Kidney capillary endothelial cell (primary cell): ENCODE measurements at regions not wholly inside any gene's neighbourhood (a gene's known extent, or its start where the extent isn't known, plus 50 kb on each side); places are given as distances from the start of the nearest gene placed in this dataset.

Experiments used
- DNase-seq: peaks from one replicate; pipeline ENCODE4 v3.0.0-alpha.2; 2018; ENCODE audit warnings: low spot score

DNA sequence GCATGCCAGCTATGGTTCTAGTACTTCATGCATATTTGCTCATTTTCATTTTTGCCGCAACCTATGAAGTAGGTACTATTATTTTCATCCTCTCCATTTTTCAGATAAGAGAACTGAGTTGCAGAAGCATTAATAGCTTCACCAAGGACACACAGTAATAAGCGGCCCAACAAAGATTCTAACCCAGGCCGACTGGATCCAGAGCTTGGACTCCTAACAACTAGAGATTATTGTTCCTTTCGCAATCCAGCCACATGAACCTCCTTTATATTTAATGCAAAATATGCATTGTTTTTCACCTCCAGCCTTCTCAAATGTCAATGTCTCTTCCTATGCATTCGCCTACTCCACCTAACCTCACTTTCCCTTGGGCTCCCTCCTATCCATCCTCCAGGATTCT lies 148.3 kb downstream of the CCDC34 start:
- no peak for DNase-seq

DNA sequence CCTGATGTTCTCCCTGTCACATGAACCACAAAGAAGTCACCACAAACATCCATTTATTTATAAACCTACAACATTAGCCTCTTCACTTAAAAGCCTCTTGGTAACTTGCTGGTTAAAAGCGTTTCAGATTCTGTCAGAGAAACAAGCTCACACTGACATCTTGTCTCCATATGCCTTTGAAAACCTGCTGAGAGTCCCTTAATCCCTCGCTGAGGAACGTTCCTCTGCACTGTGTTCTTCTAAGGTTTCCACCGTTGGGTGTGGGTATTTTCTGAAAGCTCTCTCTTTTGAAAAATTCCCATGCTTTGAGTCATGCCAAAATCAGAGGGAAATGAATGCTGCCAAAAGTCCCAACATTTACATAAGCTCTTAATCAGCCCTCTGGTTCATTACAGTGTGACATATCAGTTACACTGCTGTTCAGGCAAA lies 149.8 kb downstream of the CCDC34 start:
- peak; percentile 53 for DNase-seq

DNA sequence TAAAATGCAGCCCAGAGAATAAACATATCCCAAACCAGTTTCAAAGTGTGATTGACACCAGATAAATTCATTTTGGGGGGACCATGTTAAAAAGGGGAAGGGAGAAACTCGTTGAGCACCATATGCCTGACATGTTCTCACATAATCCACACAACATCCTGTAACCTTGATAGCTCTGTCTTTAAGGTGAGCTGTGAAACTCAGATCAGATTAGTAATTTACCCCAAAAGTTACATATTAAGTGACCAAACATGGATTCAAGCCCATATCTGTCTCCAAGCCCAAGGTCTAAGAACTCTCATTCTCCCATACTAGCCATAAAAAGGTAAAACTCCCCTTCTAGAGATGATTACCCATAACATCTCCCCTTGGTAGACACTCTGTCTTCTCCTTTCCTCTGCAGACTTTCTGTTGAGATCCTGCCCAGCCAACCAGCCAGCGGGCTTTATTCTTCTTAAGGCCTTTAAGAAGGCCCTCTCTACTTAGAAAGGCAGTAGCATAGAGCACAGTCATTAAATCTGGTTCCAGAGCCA lies 150.7 kb downstream of the CCDC34 start:
- DNase-seq: no peak

DNA sequence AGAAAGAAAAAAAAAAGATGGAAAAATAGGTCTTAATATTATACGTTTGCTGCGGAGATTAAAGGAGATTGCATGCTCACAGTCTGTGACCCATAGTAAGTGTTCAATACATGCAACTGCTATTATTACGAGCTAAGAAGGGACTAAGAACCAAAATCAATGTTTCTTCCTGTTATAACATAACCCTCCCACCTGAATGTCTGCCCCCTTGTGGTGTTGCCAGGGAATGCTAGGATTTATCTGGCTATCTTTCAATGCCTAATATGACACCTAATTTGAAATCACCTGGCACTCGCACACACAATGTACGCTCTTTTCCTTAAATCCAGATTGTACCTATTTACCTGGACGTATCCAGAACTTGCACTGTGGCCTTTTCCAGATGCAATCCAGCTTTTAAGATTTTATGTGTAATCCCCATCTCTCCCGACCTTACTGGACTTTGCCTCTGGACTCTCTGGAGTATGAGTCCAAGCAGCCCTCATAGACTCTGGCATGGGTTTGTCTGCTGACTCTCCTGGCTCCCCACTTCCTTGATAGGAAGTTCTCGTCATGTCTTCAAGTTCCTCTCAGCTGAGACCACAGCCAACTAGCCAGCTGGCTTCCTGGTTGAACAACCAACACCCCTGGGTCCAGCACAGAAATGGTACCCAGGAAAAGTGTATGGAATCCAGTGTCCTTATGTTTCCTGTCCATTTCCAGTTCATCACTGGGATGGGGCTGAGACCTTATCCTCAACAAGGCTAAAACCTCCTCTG lies 151.5 kb downstream of the CCDC34 start:
- no peak for DNase-seq

DNA sequence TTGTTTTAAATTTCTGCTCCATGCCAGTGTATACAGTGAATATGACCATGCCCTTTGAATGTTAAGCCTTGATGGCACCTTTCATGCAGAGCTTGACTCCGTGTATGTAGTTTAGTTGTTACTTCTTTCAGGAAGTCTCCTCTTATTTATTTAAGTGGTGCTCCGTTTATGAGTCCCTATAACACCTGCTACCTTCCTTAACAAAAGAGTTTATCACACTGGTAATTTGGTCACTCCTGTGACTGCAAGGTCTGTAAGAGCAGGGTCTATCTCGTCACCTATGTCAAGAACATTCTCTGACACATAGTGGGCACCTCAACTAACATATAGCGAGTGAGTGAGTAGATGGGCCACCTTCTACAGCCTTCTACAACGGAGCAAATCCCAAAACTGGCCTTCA lies 152.5 kb downstream of the CCDC34 start:
- no peak for DNase-seq

DNA sequence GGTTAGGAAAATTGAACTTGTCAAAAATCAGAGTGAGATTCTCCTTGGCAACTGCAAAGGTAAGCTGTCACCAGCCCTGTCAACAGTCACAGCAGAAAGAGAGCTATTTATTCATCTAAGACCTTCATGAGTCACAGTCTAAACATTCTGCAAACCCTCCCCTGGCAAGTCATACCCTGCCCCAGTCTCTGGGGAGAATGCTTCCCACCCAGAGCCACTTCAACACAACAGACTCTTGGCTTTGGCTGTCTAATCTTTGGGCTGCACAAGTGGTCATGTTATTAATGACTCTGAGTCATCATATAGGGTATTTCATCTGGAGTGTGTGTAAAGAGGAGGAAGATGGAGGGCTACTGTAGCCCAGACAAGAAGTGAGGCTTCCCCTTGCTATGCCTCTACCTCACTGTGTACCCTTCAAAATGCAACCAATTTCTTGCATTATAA lies 153.4 kb downstream of the CCDC34 start:
- DNase-seq: peak; percentile 96

DNA sequence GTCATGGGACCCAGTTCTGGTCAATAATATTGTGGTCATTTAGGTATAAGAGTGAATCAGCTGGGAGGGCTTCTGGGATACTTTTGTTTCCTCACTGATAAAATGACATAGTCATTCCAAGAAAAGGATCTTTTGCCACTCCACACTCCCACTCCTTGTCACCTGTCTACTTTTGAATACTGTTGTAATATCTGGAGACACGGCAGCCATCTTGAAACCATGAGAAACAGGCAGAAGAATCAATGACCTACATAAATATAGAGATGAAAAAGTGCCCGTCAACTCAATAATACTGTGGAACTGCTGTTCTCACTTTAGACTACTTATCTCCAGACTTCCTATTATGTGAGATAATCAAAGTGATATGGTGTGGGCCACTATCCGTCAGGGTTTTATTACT lies 154.2 kb downstream of the CCDC34 start:
- DNase-seq: no peak

DNA sequence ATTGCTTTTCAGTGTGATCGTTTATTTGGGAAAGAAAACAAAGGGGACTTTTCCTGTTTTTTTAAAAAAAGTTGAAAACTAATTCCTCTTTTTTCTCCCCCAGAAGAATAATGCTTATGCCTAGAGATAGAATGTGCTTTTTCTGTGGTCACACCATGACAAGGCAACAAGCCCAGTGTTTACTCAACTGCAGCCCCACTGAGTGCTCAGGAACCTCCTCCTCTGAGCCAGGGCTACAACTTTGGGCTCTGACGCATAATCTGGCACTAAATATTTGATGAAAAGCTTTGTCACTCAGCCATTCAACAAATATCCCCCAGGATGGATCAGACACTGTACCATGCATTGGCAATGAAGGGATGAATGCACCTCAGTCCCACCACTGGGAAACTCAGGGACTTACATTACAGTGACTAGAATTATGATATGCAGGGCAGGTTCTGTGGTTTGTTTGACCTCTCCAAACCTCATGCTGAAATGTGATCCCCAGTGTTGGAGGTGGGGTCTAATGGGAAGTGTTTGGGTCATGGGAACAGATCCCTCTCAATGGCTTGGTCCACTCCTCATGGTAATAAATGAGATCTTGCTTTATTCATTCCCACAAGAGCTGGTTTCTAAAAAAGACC lies 155.9 kb downstream of the CCDC34 start:
- DNase-seq: no peak

DNA sequence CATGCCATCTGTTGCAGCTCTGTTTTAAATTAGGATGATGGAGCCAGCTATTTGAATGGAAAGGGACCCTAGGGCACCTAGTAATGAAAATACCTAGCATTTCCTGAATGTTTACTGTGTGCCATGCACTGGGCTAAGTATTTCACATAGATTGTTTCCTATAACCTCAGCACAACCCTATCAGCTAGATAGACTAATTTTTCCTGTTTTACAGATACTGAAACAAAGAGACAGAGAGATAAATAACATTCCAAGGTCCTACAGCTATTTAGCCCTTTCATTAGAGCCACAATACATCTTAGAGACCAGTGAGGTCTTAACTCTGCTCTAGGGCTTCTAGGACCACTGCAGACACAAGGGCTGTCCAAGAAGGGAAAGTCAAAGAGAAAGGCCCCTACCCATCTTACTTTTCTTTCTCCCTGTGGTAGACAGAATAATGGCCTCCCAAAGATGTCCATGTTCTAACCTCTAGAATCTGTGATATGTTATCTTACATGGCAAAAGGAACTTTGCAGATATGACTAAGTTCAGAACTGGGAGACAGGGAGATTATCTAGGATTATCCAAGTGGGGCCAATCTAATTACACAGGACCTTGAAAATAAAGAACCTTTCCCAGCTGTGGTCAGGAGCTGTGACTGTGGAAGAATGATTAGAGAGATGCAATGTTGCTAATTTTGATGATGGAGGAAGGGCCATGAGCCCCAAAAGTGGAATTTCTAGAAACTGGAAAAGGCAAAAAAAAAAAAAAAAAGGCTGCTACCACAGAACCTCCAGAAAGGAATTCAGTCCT lies 157.0 kb downstream of the CCDC34 start:
- DNase-seq: no peak

DNA sequence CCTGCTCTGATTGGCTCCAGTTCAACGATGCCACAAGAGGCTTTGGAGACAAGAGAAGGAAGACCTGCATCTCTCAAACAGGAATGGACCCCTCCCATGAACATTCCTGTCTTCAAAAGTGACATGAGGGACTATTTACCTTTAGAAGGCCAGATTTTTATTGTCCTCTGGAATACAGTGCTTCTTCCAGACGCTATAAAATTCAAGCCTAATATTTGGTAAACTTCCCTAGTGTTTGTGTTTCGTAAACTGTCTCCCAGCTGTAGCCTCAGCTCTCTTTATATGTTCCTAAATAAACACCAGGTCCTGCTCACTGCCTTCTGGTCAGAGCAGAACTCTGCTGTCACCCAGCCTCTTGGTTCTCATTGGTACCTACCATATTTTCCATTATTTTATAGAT lies 157.8 kb downstream of the CCDC34 start:
- DNase-seq: no peak

DNA sequence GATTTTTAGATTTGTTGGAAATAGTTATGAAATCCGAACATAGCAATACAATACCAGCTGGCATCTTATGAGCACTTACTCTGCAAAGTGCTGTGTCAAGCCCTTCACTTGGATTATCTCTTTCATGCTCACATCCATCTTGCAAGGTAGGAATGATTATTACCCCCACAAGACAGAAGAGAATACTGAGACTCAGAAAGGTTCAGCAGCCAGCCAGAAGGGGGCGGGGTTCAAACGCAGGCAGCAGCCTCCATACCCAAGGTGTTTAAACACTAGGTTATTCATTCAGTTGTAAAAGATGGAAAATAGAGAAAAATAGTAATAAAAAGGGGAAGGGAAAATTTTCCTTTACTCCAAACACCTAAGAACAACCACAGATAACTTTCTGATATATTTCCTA lies 158.5 kb downstream of the CCDC34 start:
- DNase-seq: no peak

DNA sequence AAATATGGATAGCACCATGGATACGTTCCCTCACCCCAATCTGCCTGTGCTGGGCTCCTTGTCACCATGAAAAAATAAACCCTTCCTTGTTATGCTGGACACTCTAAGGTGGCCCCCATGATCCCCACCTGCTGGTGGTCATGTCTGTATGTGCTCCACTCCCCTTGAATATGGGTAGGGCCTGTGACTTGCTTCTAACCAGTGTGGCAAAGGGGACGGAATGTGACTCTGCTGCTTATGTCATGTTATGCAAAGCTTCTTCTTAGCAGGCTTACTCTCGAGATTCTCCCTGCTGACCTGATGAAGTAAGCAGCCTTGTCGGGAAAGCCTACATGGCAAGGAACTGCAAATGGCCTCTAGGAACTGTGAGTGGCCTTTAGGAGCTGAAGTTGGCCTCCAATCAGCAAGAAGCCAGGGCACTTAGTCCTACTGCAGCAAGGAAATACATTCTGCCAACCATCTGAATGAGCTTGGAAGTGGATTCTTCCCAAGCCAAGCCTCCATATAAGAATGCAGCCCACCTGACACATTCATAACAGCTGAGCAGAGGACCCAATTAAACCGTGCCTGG lies 159.9 kb downstream of the CCDC34 start:
- no peak for DNase-seq

DNA sequence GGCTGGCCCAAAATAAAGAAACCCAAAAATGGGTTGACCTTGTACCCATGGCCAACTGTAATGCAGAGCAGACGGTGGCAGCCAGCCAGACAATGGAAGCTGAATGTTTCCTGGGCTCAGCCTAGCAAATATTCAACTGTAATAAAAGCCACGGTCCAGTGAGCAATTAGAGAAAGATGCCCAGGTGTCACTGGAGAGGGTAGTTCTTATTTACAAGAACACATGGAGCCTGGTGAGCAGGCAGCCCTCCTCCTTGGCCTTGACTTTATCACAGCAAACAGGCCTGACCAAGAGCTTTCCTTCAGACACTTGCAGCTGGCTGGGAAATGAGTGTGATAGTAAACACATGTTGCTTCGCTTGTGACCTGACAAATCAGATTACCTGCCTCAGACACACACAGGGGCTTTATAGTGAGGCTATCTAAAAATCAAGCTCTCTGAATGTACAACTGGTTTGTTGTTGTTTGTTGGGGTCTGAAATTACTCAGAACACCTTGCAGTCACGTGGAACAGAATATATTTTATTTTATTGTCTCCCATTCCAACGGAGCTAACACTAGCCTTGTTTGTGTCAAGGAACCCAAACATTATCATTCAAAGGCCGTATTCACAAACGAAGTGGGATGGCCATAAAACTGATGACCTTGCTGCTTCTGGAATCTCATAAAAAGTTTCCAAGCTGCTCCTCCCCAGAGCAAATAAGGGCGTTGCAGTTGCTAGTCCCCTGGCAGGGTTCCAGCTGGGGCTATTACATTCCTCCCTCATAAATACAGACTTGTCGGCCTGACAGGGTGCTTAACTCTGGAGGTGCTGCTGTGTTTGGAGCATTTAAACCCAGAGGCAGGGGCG lies 161.1 kb downstream of the BBOX1 start:
- DNase-seq: no peak

DNA sequence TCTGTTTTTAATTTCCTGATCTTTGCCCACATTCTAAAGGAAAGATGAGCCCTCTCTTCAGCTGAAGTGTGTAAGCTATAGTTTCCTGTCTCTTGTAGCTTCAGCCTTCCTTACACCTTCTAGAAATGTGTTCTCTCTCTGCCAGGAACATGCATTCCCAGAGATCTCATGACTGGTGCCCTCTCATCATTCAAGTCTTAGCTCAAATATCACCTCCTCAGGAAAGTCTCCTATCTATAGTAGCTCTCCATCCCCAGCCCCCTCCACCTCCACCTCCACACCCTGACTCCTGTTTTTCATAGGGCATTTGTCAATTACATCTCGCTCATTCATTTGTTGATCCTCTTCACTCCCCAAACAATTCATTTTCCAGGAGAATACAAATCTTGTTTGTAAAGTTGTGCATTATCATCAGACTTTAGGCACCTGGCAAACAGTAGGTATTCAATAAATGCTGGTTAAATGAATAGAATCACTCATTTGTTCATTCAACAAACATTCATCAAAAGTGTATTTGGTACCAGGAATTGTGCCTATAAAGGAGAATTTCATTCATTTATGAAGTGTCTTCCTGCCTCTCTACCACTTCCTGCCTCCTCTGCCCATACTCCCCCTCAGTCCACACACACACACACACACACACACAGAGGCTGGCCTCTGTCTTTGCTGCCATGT lies 160.3 kb downstream of the BBOX1 start:
- no peak for DNase-seq

DNA sequence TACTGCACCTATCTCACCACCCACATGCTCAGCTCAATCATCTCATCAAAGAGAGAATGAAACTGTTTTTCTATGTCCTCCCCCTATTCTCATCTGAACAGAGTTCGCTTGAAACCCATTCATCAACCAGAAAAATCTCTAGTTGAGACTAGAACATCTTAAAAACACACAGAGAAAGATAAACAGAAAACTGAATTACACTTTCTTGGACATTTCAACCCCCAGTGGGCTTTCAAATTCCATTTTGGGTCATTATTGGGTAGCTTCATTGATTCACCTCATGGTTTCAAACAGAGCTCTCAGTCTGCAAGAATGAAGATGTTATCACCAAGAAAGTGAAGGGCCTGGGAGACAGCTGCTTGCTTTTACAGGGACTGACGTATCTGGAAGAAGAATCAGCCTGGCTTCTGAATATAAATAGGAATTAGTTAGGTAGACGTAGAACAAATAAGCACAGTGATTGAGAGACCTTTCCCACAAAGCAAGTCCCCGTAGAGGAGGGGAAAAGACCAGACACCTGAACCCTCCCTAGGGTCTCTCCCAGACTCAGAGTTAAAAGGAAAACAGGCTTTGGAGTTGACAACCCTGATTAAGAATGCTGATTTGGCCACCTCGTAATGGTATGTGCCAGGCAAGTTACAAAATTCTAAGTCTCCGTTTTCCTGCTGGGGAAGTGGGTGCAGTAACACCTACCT lies 155.7 kb downstream of the BBOX1 start:
- no peak for DNase-seq

DNA sequence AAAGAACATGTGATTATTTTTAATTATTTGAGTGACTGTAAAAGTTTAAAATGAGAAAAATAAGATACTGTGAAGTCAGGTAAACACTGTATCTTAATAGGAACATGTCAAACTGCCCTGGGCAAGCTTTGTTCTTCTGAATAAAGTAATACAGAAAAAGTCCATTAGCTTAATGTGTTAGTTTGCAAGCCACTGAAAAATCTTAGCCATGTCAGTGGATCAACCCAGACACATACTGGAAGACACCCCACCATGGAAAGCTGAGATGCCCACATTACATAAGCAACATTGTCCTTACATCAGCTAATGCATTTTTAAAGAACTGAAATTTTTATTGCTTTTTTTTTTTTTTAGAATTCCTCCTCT lies 155.2 kb downstream of the BBOX1 start:
- DNase-seq: no peak

DNA sequence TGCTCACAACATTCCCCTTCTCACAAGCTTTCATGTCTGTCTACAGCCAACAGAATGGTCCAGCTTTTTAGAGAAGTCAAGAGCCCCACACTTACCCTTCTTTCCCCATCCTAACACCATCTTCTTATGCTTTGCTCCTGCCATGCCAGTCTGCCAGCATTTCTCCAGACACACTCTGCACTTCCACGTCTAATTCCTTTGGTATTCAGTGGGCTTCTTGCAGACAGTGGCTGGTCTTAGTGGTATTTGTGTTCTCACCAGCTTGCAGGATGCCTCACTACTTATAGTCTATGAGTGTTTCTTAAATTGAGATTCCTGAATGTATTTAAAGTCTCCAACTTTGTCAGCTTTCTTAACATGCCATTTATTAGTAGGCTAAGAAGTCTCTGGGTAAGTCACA lies 154.4 kb downstream of the BBOX1 start:
- no peak for DNase-seq

DNA sequence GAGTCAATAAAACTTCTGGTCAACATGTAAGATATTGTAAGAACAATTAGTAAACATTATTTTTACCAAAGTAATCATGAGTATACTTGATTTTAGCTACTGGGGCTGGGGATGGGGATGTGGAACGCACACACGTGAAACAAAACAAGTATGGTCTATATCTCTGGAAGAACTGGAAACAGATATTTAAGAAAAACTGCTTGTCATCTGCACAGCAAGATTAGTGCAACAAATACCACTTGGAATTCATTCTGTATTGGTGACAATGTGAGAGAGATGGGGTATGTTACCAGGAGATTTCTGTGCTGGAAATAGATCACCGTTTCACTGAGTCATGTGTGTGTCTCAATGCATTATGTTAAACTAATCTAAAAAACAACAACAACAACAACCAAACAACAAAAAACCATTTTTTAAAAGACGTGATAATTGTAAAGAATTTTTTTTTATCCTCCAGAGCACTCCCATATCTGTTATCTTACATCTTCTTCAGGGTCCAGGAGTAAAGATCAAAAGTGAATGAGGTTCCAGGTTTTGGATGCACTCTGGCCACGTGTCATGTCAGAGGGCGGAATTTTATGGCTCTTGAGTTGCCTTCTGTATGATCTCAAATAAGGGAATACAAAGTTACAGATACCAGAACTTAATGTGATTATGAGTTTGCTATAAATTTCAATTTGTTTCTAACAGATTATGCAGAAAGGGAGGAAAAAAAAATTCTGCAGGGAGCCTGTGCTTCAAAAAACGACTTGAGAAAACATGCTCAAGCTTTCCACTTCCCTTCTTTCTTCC lies 153.0 kb downstream of the BBOX1 start:
- no peak for DNase-seq

DNA sequence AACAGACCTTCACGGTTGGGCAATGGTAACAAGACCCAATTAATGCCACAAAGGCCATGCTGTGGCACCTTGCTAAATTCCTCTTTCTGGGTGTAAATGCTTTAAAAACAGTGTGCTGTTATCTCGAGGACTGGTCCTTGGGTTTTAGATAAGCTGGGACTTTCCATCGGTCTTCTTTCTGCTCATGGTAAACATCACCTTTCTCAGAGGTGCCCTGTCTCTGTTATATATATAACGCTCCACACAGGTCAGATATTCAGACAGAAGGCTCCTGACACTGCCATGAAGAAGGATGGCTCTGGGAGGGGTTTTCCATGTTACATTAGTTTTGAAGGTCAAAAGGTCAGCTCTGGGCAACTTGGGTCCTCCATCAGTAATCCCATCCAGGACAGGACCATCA lies 151.6 kb downstream of the BBOX1 start:
- DNase-seq: no peak

DNA sequence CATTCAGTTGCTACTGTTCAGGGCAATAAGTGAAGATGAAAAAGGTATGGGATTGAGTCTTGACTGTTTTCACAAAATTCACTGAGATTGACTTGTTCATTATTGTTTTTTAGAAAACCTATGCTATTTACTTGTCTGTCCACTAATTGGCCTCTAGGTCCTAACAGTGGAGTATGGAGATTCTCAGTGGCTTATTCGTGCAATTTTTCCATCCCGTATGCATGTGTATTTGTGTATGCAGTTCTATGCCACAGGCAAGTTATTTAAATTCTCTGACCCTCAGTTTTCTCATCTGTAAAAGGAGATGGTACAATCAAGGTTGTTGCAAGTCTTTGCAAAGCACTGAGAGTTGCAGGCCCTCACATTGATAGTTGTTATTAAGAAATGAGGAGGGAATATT lies 151.0 kb downstream of the BBOX1 start:
- no peak for DNase-seq
